Liver (tissue), 7 donors: ENCODE measurements at regions not wholly inside any gene's neighbourhood (a gene's known extent, or its start where the extent isn't known, plus 50 kb on each side); places are given as distances from the start of the nearest gene placed in this dataset.

ENCODE experiments used
- DNase-seq: peaks from one replicate; pipeline ENCODE4 v3.0.0-alpha.2; 2017; ENCODE audit warnings: low spot score
- H3K27ac ChIP-seq, 2 donors: one replicate each; pipeline ENCODE4 v1.7.0; 2013; ENCODE audit warnings: inconsistent platforms in 2 of 2, low read length in 2 of 2, control low read depth in 1 of 2, low read depth in 1 of 2, mild to moderate bottlenecking in 1 of 2
- H3K27me3 ChIP-seq, 4 donors: one replicate each; pipeline versions ENCODE4 v1.6.1 to v1.7.0; 2013; ENCODE audit warnings: low read length in 3 of 4, inconsistent platforms in 1 of 4, mild to moderate bottlenecking in 1 of 4, moderate library complexity in 1 of 4; ENCODE audit not compliant: control insufficient read depth in 4 of 4, insufficient read depth in 4 of 4
- H3K36me3 ChIP-seq, 4 donors: one replicate each; pipeline versions ENCODE4 v1.6.1 to v1.7.0; 2013; ENCODE audit warnings: low read length in 3 of 4, mild to moderate bottlenecking in 3 of 4, low read depth in 1 of 4, moderate library complexity in 1 of 4; ENCODE audit not compliant: control insufficient read depth in 4 of 4, insufficient read depth in 3 of 4
- H3K4me1 ChIP-seq, 4 donors: one replicate each; pipeline versions ENCODE4 v1.6.1 to v1.7.0; 2013; ENCODE audit warnings: low read length in 3 of 4, mild to moderate bottlenecking in 3 of 4, moderate library complexity in 1 of 4; ENCODE audit not compliant: control insufficient read depth in 4 of 4, insufficient read depth in 4 of 4
- H3K4me3 ChIP-seq, 3 donors: one replicate each; pipeline versions ENCODE4 v1.6.1 to v1.7.0; 2013; ENCODE audit warnings: low read length in 3 of 3, control low read depth in 1 of 3, low read depth in 1 of 3, mild to moderate bottlenecking in 1 of 3
- H3K9ac ChIP-seq, 2 donors: one replicate each; pipeline ENCODE4 v1.7.0; 2013; ENCODE audit warnings: low read length in 2 of 2, mild to moderate bottlenecking in 2 of 2, moderate library complexity in 2 of 2, control low read depth in 1 of 2, low read depth in 1 of 2
- H3K9me3 ChIP-seq, 4 donors: one replicate each; pipeline versions ENCODE4 v1.6.1 to v1.7.0; 2013; ENCODE audit warnings: low read length in 3 of 4; ENCODE audit not compliant: control insufficient read depth in 4 of 4
- ATF3 ChIP-seq: IDR thresholded peaks from 2 replicates; pipeline ENCODE4 v1.6.1; 2016; ENCODE audit warnings: antibody characterized with exemption
- EGR1 ChIP-seq, 2 donors: IDR thresholded peaks; 2 replicates each; pipeline ENCODE4 v1.6.1; 2016 to 2018; ENCODE audit warnings: antibody characterized with exemption in 2 of 2, low read depth in 2 of 2
- FOXA2 ChIP-seq: IDR thresholded peaks from 2 replicates; pipeline ENCODE4 v1.6.1; 2016; ENCODE audit warnings: antibody characterized with exemption
- GABPA ChIP-seq, 2 donors: IDR thresholded peaks in 1 of 2; conservative IDR thresholded peaks in 1 of 2; 2 replicates each; pipeline ENCODE4 v1.6.1; 2016; ENCODE audit warnings: antibody characterized with exemption in 2 of 2, mild to moderate bottlenecking in 1 of 2, moderate library complexity in 1 of 2
- HNF4A ChIP-seq, 2 donors: conservative IDR thresholded peaks; 2 replicates each; pipeline ENCODE4 v1.6.1; 2016; ENCODE audit warnings: antibody characterized with exemption in 2 of 2, mild to moderate bottlenecking in 2 of 2
- HNF4G ChIP-seq: IDR thresholded peaks from 2 replicates; pipeline ENCODE4 v1.6.1; 2016; ENCODE audit warnings: antibody characterized with exemption
- JUND ChIP-seq, 2 donors: IDR thresholded peaks; 2 replicates each; pipeline ENCODE4 v1.6.1; 2016; ENCODE audit warnings: antibody characterized with exemption in 2 of 2
- NR2F2 ChIP-seq: IDR thresholded peaks from 2 replicates; pipeline ENCODE4 v1.6.1; 2016; ENCODE audit warnings: antibody characterized with exemption
- REST ChIP-seq: IDR thresholded peaks from 2 replicates; pipeline ENCODE4 v1.6.1; 2016; ENCODE audit warnings: antibody characterized with exemption, mild to moderate bottlenecking
- RXRA ChIP-seq, 2 donors: IDR thresholded peaks; 2 replicates each; pipeline ENCODE4 v1.6.1; 2017 to 2018; ENCODE audit warnings: antibody characterized with exemption in 2 of 2, mild to moderate bottlenecking in 1 of 2
- YY1 ChIP-seq: IDR thresholded peaks from 2 replicates; pipeline ENCODE4 v1.6.1; 2016; ENCODE audit warnings: antibody characterized with exemption, mild to moderate bottlenecking
- ZBTB33 ChIP-seq: IDR thresholded peaks from 2 replicates; pipeline ENCODE4 v1.6.1; 2016; ENCODE audit warnings: antibody characterized with exemption
- WGBS: extraction: QIAGEN DNeasy Blood & Tissue Kit; methylation state at CpG from one replicate; pipeline ENCODE4 v1.1.7; 2013; 5-methylcytosine and 5-hydroxymethylcytosine counted together
- donor health status: healthy.
- donor health status: healthy.
- donor health status: healthy.
- donor health status: healthy.

GRCh38 chr20:41991412-41991811 lies 373.2 kb upstream of the CHD6 start:
- Histone ChIP-seq H3K4me1 (no peaks in the 10 kb centered on the region), H3K27ac (no peak overlapping the region), H3K9me3 (peaks cover 0 to 6% (median under 1%) of the 10 kb centered on the region in 4 donors), H3K36me3 (no peaks in the 10 kb centered on the region), H3K9ac (no peak overlapping the region), H3K4me3 (no peak overlapping the region), H3K27me3 (peaks cover 0 to 6% (median 1%) of the 10 kb centered on the region in 4 donors)
- DNase-seq, result no peak
- 45% methylated on average over 1 of the region's 1 CpG for WGBS
- TF ChIP-seq ATF3 (no peak), FOXA2 (no peak), JUND (IDR thresholded peaks at IDR 0.05) (no peak), HNF4A (conservative IDR thresholded peaks at IDR 0.05) (no peak), REST (no peak), YY1 (no peak), EGR1 (IDR thresholded peaks at IDR 0.05; ENCODE audit: low read depth in 2 of 2) (no peak), NR2F2 (no peak), ZBTB33 (no peak), RXRA (IDR thresholded peaks at IDR 0.05) (no peak), HNF4G (no peak)

- H3K27me3 ChIP-seq, result peaks cover 0 to 6% (median 1%) of the 10 kb centered on the region in 4 donors
- H3K4me3 ChIP-seq, result no peak overlapping the region
- no peak for DNase-seq
- no peaks in the 10 kb centered on the region for H3K4me1 ChIP-seq
- no peak overlapping the region for H3K9ac ChIP-seq
- peaks cover 0 to 6% (median under 1%) of the 10 kb centered on the region in 4 donors for H3K9me3 ChIP-seq
- WGBS, result 48% methylated on average over 10 of the region's 10 CpGs
- no peaks in the 10 kb centered on the region for H3K36me3 ChIP-seq
- no peak overlapping the region for H3K27ac ChIP-seq
- TF ChIP-seq JUND (IDR thresholded peaks at IDR 0.05), result no peak
- TF ChIP-seq YY1, result no peak
- TF ChIP-seq REST, result no peak
- TF ChIP-seq GABPA (IDR thresholded peaks at IDR 0.05 in 1 of 2, conservative IDR thresholded peaks at IDR 0.05 in 1 of 2), result no peak
Measured at GRCh38 chr20:41989935-41990635, 371.9 kb upstream of the CHD6 start.
